Caco-2 (cell line): ENCODE measurements at regions not wholly inside any gene's neighbourhood (a gene's known extent, or its start where the extent isn't known, plus 50 kb on each side); places are given as distances from the start of the nearest gene placed in this dataset.
A peak's percentile ranks its signal among the peaks of the same experiment; 100 is the strongest.

Experiments used
- BruUV-seq: library from RNA; stranded (reverse); fragments of 400-500 nt; replicated peaks from 2 replicates; lab custom pipeline; 2021; lab: Mats Ljungman, UMichigan
- CTCF ChIA-PET: fragments of 300-600 bp; sonication (Branson Sonifier 250); formaldehyde crosslinking; loops from one replicate; lab custom pipeline; 2022; ENCODE audit warnings: antibody characterized with exemption; lab: Charles Lee
- POLR2A ChIA-PET: fragments of 300-600 bp; sonication (Branson Sonifier 250); formaldehyde crosslinking; loops from one replicate; lab custom pipeline; 2022; ENCODE audit warnings: antibody characterized with exemption; lab: Charles Lee
- DNase-seq, 2 experiments: peaks; one replicate each; pipeline versions ENCODE4 v3.0.0 to v3.0.0-alpha.2; 2020 to 2022
- H3K27me3 ChIP-seq: replicated peaks from 2 replicates; pipeline ENCODE4 v1.6.0; 2011; ENCODE audit warnings: low read length; ENCODE audit not compliant: control insufficient read depth, insufficient read depth
- H3K36me3 ChIP-seq: 2 replicates; pipeline ENCODE4 v1.5.1; 2011; ENCODE audit warnings: low read length; ENCODE audit not compliant: control insufficient read depth, insufficient read depth
- H3K4me1 ChIP-seq: fragments of 250-450 bp; sonication (Bioruptor Pico); 2 replicates; pipeline ENCODE4 v1.5.1; 2020; ENCODE audit warnings: mild to moderate bottlenecking
- H3K4me3 ChIP-seq: 2 replicates; pipeline ENCODE4 v1.5.1; 2011; ENCODE audit warnings: low read depth, mild to moderate bottlenecking, control low read depth, low read length
- H3K9me3 ChIP-seq: fragments of 250-450 bp; sonication (Bioruptor Pico); 2 replicates; pipeline ENCODE4 v1.5.1; 2020; ENCODE audit warnings: mild to moderate bottlenecking, moderate library complexity
- H3K27ac Mint-ChIP-seq: one replicate; pipeline ENCODE4 v1.8.0; 2022; ENCODE audit warnings: mixed read lengths; ENCODE audit not compliant: unreplicated experiment
- H3K27me3 Mint-ChIP-seq: one replicate; pipeline ENCODE4 v1.8.0; 2022; ENCODE audit warnings: mixed read lengths; ENCODE audit not compliant: insufficient read depth, unreplicated experiment
- H3K36me3 Mint-ChIP-seq: one replicate; pipeline ENCODE4 v1.8.0; 2022; ENCODE audit warnings: mild to moderate bottlenecking, mixed read lengths; ENCODE audit not compliant: insufficient read depth, unreplicated experiment
- H3K4me1 Mint-ChIP-seq: one replicate; pipeline ENCODE4 v1.8.0; 2022; ENCODE audit warnings: low read depth, mixed read lengths; ENCODE audit not compliant: unreplicated experiment
- H3K4me3 Mint-ChIP-seq: one replicate; pipeline ENCODE4 v1.8.0; 2022; ENCODE audit warnings: mild to moderate bottlenecking, moderate library complexity, mixed read lengths; ENCODE audit not compliant: unreplicated experiment
- H3K9me3 Mint-ChIP-seq: one replicate; pipeline ENCODE4 v1.8.0; 2022; ENCODE audit warnings: mixed read lengths; ENCODE audit not compliant: unreplicated experiment
- CTCF ChIP-seq, 2 experiments: fragments of 200-600 bp in 1 of 2; IDR thresholded peaks; 1 replicate in 1 of 2; 2 replicates in 1 of 2; pipeline versions ENCODE4 v1.5.1 to v1.8.0; 2011 to 2022; ENCODE audit warnings: antibody characterized with exemption in 1 of 2, control low read depth in 1 of 2, inconsistent platforms in 1 of 2, low read depth in 1 of 2, low read length in 1 of 2, mild to moderate bottlenecking in 1 of 2, moderate library complexity in 1 of 2; ENCODE audit not compliant: insufficient read depth in 1 of 2, severe bottlenecking in 1 of 2, unreplicated experiment in 1 of 2
- intact Hi-C: fragments of 100-400 bp; cut with micrococcal nuclease; formaldehyde crosslinking; loops from one replicate; pipeline ENCODE4 v1.10.0; 2022; ENCODE audit not compliant: unreplicated experiment

- H3K27me3 Mint-ChIP-seq, result peaks cover 45% of the 10 kb centered on the region
- ChIA-PET POLR2A (no interaction called here), CTCF (no interaction called here)
- Histone ChIP-seq H3K9me3 (no peaks in the 10 kb centered on the region), H3K27me3 (no peaks in the 10 kb centered on the region; the same call in 1 of the 2 replicates), H3K4me3 (no peak overlapping the region), H3K4me1 (no peaks in the 10 kb centered on the region), H3K36me3 (no peaks in the 10 kb centered on the region)
- no peak overlapping the region for H3K4me3 Mint-ChIP-seq
- no peaks in the 10 kb centered on the region for H3K36me3 Mint-ChIP-seq
- H3K4me1 Mint-ChIP-seq, result no peaks in the 10 kb centered on the region
- no peak overlapping the region for H3K27ac Mint-ChIP-seq
- no peak for TF ChIP-seq CTCF (IDR thresholded peaks at IDR 0.05; ENCODE audit: insufficient read depth in 1 of 2, low read depth in 1 of 2, low read length in 1 of 2, severe bottlenecking in 1 of 2, unreplicated experiment in 1 of 2)
- no TSS peak for BruUV-seq
- DNase-seq, result peak in 1 of 2 experiments; percentile 28
- H3K9me3 Mint-ChIP-seq, result no peaks in the 10 kb centered on the region
- intact Hi-C loops, result no loop called here
Observed at GRCh38 chr20:46801003-46801702, 91.7 kb downstream of the SLC2A10 start.

GRCh38 chr20:46802722-46803121, 91.9 kb upstream of the EYA2 start:
- Mint-ChIP-seq H3K4me3 (no peak overlapping the region), H3K27me3 (peaks cover 42% of the 10 kb centered on the region), H3K9me3 (no peaks in the 10 kb centered on the region), H3K27ac (no peak overlapping the region), H3K36me3 (no peaks in the 10 kb centered on the region), H3K4me1 (no peaks in the 10 kb centered on the region)
- no peak for TF ChIP-seq CTCF (IDR thresholded peaks at IDR 0.05; ENCODE audit: insufficient read depth in 1 of 2, low read depth in 1 of 2, low read length in 1 of 2, severe bottlenecking in 1 of 2, unreplicated experiment in 1 of 2)
- Histone ChIP-seq H3K36me3 (no peaks in the 10 kb centered on the region), H3K4me3 (no peak overlapping the region), H3K27me3 (no peaks in the 10 kb centered on the region; the same call in 1 of the 2 replicates), H3K4me1 (no peaks in the 10 kb centered on the region), H3K9me3 (no peaks in the 10 kb centered on the region)
- peak in 1 of 2 experiments; percentile 29 for DNase-seq
- ChIA-PET CTCF (no interaction called here), POLR2A (no interaction called here)
- intact Hi-C loops, result no loop called here
- BruUV-seq, result no TSS peak

- Mint-ChIP-seq H3K4me1 (no peaks in the 10 kb centered on the region), H3K4me3 (no peak overlapping the region), H3K27ac (no peak overlapping the region), H3K36me3 (no peaks in the 10 kb centered on the region), H3K9me3 (no peaks in the 10 kb centered on the region), H3K27me3 (peaks cover 39% of the 10 kb centered on the region)
- Histone ChIP-seq H3K4me1 (no peaks in the 10 kb centered on the region), H3K9me3 (no peaks in the 10 kb centered on the region), H3K36me3 (no peaks in the 10 kb centered on the region), H3K4me3 (no peak overlapping the region), H3K27me3 (no peaks in the 10 kb centered on the region; the same call in 1 of the 2 replicates)
- intact Hi-C loops, result no loop called here
- ChIA-PET CTCF (interaction anchor here (0.6 kb wide), 1 partner anchor 43 kb away, joined by 4 read pairs; no protein-coding TSS in a partner anchor), POLR2A (no interaction called here)
- no peak for TF ChIP-seq CTCF (IDR thresholded peaks at IDR 0.05; ENCODE audit: insufficient read depth in 1 of 2, low read depth in 1 of 2, low read length in 1 of 2, severe bottlenecking in 1 of 2, unreplicated experiment in 1 of 2)
- peak in 1 of 2 experiments; percentile 27 for DNase-seq
- no TSS peak for BruUV-seq
Observed at GRCh38 chr20:46803123-46804020, 91.3 kb upstream of the EYA2 start.
